ENCODE measurements at regions not wholly inside any gene's neighbourhood (a gene's known extent, or its start where the extent isn't known, plus 50 kb on each side); places are given as distances from the start of the nearest gene placed in this dataset.

DNA sequence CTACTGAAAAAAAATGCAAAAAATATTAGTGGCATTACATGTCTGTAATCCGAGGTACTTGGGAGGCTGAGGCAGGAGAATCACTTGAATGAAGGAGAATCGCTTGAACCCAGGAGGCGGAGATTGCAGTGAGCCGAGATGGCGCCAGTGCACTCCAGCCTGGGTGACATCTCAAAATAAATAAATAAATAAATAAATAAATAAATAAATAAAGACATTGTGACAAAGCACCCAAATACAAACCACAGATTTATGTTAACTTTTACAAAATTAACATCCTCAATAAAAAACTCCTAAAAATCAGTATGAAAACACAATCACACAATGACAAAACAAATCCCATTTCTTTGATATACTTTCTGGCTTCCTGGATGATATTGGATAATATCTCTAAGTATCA is 808.3 kb downstream of the REEP3 start:
- TF ChIP-seq CTCF (IDR thresholded peaks at IDR 0.05; ENCODE audit: extremely low read depth, missing control alignments): no peak
- no peak for DNase-seq (ENCODE audit: low spot score)

GRCh38 chr10:64332551-64332950 is 811.4 kb downstream of the REEP3 start:
- no peak for TF ChIP-seq CTCF (IDR thresholded peaks at IDR 0.05; ENCODE audit: extremely low read depth, missing control alignments)

GRCh38 chr10:64334084-64334483 is 812.9 kb downstream of the REEP3 start:
- TF ChIP-seq CTCF (IDR thresholded peaks at IDR 0.05; ENCODE audit: extremely low read depth, missing control alignments): no peak
- no peak for DNase-seq (ENCODE audit: low spot score)

More at GRCh38 chr10:64332551-64332950, 811.4 kb downstream of the REEP3 start:
- DNase-seq (ENCODE audit: low spot score): no peak

- DNase-seq (ENCODE audit: low spot score): no peak
- TF ChIP-seq CTCF (IDR thresholded peaks at IDR 0.05; ENCODE audit: extremely low read depth, missing control alignments): no peak
These were observed 823.0 kb downstream of the REEP3 start for GRCh38 chr10:64344211-64344610.

DNA sequence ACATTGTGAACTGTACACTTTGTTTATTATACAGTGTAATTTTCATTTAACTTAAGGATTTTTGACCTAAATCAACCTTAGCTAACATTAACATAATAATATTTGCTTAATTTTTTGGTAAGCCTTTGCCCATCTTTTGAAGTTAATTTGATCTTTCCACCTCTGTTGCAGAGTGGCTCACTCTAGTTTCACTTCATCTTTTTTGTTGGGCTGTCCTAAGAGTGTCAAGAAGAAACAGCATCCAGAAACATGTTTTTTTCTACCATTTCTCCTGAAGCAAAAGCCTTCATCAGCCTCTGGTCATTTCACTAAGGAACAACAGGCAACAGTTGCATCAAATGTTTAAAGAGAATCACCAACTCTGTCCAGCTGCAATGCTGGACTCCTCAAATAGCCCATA is 824.7 kb downstream of the REEP3 start:
- TF ChIP-seq CTCF (IDR thresholded peaks at IDR 0.05; ENCODE audit: extremely low read depth, missing control alignments): no peak
- DNase-seq (ENCODE audit: low spot score): no peak

- no peak for DNase-seq (ENCODE audit: low spot score)
- no peak for TF ChIP-seq CTCF (IDR thresholded peaks at IDR 0.05; ENCODE audit: extremely low read depth, missing control alignments)
These were observed 825.2 kb downstream of the REEP3 start for GRCh38 chr10:64346389-64346788.

GRCh38 chr10:64350665-64351064 is 829.5 kb downstream of the REEP3 start:
- no peak for DNase-seq (ENCODE audit: low spot score)
- TF ChIP-seq CTCF (IDR thresholded peaks at IDR 0.05; ENCODE audit: extremely low read depth, missing control alignments): no peak

All from GM20000 (cell line).